ENCODE measurements at regions not wholly inside any gene's neighbourhood (a gene's known extent, or its start where the extent isn't known, plus 50 kb on each side); places are given as distances from the start of the nearest gene placed in this dataset.

GRCh38 chr7:52897288-52897687, 138.1 kb upstream of the POM121L12 start:
- no peak for DNase-seq

GRCh38 chr7:52877240-52877639, 158.2 kb upstream of the POM121L12 start:
- no peak for DNase-seq

GRCh38 chr7:52876402-52876801, 159.0 kb upstream of the POM121L12 start:
- no peak for DNase-seq

- peak in 1 of 58 donors; percentile 18 for DNase-seq
These were observed 171.8 kb upstream of the POM121L12 start for GRCh38 chr7:52863652-52864051.

GRCh38 chr7:52862321-52862720, 173.1 kb upstream of the POM121L12 start:
- DNase-seq = no peak

- DNase-seq = no peak
These were observed 178.1 kb upstream of the POM121L12 start for GRCh38 chr7:52857367-52857766.

GRCh38 chr7:52854681-52855080, 180.8 kb upstream of the POM121L12 start:
- no peak for DNase-seq

- DNase-seq = no peak
These were observed 183.9 kb upstream of the POM121L12 start for GRCh38 chr7:52851547-52851946.

GRCh38 chr7:52843436-52843835, 192.0 kb upstream of the POM121L12 start:
- no peak for DNase-seq

GRCh38 chr7:52842202-52842900, 193.1 kb upstream of the POM121L12 start:
- DNase-seq = no peak

GRCh38 chr7:52838981-52839411, 196.4 kb upstream of the POM121L12 start:
- DNase-seq = no peak

GRCh38 chr7:52831321-52831720, 204.1 kb upstream of the POM121L12 start:
- no peak for DNase-seq

- no peak for DNase-seq
These were observed 204.6 kb upstream of the POM121L12 start for GRCh38 chr7:52830801-52831200.

GRCh38 chr7:52826515-52827265, 208.7 kb upstream of the POM121L12 start:
- peak in 1 of 58 donors; percentile 2 for DNase-seq

- DNase-seq = no peak
These were observed 209.8 kb upstream of the POM121L12 start for GRCh38 chr7:52825611-52826010.

- no peak for DNase-seq
These were observed 223.9 kb upstream of the POM121L12 start for GRCh38 chr7:52811537-52811936.

GRCh38 chr7:52799817-52800216, 235.6 kb upstream of the POM121L12 start:
- no peak for DNase-seq

- DNase-seq = no peak
These were observed 237.6 kb upstream of the POM121L12 start for GRCh38 chr7:52797801-52798200.

GRCh38 chr7:52794621-52795020, 240.8 kb upstream of the POM121L12 start:
- no peak for DNase-seq

- no peak for DNase-seq
These were observed 244.2 kb upstream of the POM121L12 start for GRCh38 chr7:52791176-52791700.

- DNase-seq = no peak
These were observed 249.3 kb upstream of the POM121L12 start for GRCh38 chr7:52786174-52786573.

GRCh38 chr7:52782348-52782747, 253.1 kb upstream of the POM121L12 start:
- no peak for DNase-seq

GRCh38 chr7:52781250-52781649, 254.2 kb upstream of the POM121L12 start:
- no peak for DNase-seq
